ENCODE measurements at regions not wholly inside any gene's neighbourhood (a gene's known extent, or its start where the extent isn't known, plus 50 kb on each side); places are given as distances from the start of the nearest gene placed in this dataset.
A peak's percentile ranks its signal among the peaks of the same experiment; 100 is the strongest.

DNA sequence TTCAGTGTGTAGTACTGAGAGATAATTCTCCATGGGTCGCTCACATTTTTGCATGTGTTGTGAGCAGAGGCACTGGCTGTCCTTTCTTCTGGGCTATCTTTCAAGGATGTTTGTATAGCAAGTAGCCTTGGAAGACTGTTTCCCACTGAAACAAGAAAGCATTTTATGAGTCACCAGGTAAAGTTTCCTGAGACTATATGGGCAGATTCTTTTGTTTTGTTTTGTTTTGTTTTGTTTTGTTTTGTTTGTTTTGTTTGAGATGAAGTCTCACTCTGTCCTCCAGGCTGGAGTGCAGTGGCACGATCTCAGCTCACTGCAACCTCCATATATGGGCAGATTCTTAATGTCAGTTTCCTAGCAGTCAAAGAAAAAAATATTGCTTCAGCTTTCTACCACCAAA lies 912.6 kb downstream of the TTLL7 start:
- no peak overlapping the region for H3K4me3 ChIP-seq (ENCODE audit: control insufficient read depth, low read depth, low read length)
- no peak for DNase-seq (ENCODE audit: low read depth)
- no peak for TF ChIP-seq CTCF (conservative IDR thresholded peaks at IDR 0.05; ENCODE audit: control insufficient read depth, insufficient read depth, low read depth, low read length)

DNA sequence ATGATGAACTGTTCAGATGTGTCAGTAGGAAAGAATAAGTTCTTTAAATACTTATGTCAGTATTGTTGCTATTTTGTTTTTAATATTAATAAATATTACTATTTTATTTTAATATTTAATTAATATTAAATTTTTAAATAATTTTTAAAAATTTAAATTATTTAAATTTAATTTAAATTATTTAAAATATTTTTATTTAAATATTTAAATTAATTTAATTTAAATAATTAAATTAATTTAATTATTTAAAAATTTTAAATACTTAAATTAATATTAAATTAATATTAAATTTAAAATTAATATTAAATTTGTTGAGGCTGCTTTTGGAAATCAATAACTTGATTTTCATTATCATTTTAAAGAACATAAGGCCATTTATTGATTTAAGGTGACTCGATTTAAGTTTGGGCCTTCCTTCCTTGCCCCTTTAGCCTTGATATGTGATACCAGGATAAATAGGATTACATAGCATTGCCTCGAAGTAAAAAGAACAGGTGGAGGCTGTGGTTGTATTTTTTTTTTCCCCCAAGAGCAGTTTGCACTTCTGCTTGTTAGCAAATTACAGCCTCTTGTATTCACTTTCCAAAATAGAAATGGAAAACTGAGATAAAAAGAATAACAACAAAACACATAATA lies 915.2 kb downstream of the TTLL7 start:
- no peak for DNase-seq (ENCODE audit: low read depth)
- no peak for TF ChIP-seq CTCF (conservative IDR thresholded peaks at IDR 0.05; ENCODE audit: control insufficient read depth, insufficient read depth, low read depth, low read length)

DNA sequence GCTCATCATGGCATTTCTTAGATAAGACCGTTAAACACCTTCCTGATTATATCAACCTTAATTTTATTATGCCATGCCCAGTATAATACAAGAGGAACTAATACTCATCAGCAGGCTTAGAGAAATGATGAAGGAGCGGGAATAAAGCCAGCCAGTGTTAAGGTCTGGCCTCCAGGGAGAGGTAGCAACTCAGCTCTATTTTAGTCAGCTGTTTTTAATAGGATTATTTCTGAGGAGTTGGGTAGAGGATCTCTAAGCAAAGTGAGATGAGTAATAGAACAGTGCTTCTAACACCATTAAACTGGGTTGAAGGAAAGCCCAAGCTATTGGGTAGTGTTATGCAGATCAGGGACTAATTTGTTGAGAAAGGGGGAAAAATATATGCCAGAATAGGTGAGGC lies 921.5 kb downstream of the TTLL7 start:
- peak; percentile 34 for DNase-seq (ENCODE audit: low read depth)
- no peak overlapping the region for H3K4me3 ChIP-seq (ENCODE audit: control insufficient read depth, low read depth, low read length)
- no peak for TF ChIP-seq CTCF (conservative IDR thresholded peaks at IDR 0.05; ENCODE audit: control insufficient read depth, insufficient read depth, low read depth, low read length)

More for the DNA sequence above, 915.2 kb downstream of the TTLL7 start:
- H3K4me3 ChIP-seq (ENCODE audit: control insufficient read depth, low read depth, low read length) = no peak overlapping the region

DNA sequence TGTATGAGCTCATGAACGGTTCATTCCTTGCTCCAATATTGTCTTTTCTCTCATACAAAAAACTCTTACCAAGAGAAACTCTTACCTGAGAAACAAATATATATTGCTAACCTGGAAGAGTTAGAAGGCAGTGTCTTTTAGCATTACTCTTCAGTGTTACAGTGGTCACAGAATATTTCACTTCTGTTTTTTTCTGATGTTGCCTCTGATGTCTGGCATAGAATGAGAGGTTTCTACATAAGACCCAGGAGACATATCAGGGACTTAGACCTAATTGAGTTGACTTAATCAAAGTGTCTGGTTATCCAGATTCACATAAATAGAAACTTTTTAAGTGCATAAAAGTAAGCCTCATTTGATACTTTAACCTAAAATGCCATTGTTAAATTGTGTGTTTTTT lies 923.8 kb downstream of the TTLL7 start:
- no peak overlapping the region for H3K4me3 ChIP-seq (ENCODE audit: control insufficient read depth, low read depth, low read length)
- no peak for TF ChIP-seq CTCF (conservative IDR thresholded peaks at IDR 0.05; ENCODE audit: control insufficient read depth, insufficient read depth, low read depth, low read length)
- no peak for DNase-seq (ENCODE audit: low read depth)

DNA sequence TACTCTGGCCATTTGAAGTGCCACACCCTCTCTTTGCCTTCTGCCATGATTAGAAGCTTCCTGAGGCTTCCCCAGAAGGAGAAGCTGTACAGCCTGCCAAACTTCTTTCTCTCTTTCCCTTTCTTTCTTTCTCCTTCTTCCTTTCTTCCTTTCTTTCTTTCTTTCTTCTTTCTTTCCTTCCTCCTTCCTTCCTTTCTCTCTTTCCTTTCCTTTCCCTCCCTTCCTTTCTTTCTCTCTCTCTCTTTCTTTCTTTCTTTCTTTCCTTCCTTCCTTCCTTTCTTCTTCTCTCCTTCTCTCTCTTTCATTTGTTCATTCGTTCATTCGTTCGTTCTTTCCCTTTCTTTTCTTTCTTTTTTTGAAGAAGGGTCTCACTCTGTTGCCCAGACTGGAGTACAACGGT lies 931.0 kb downstream of the TTLL7 start:
- no peak for DNase-seq (ENCODE audit: low read depth)
- no peak for TF ChIP-seq CTCF (conservative IDR thresholded peaks at IDR 0.05; ENCODE audit: control insufficient read depth, insufficient read depth, low read depth, low read length)

DNA sequence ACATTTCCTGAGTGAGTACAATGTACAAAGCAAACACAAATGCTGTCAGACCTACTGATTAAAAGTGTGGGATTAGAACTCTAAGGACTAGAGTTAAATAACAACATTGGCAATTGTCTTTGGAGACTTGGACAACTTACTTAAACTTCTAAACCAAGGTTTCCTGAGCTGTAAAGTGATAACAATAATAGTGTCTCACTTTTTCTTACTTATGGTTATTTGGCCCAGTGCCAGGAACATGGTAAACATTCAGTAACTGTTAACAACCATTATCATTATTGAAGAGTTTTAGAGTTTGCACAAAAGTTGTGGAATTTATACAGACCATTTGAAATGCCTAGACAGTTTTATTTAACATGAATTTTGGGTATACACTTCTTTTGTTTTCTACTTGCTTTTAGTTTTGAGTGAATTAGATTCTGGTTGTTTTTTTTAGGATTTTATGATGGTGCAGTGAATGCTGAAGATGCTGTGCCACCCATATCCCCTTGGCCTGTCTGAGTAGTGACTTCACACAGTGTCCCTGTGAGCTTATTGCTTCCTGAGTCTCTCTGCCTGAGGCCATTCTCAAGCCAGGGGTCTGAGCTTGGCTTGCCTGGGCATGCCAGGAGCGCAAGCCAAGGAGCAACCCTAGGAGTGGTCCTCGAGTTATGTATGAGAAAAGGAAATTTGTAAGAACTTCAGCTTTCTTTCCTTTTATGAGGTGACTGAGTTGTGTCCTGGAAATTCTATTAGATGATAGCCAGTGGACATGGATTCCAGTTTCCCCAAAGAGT lies 932.8 kb downstream of the TTLL7 start:
- no peak for TF ChIP-seq CTCF (conservative IDR thresholded peaks at IDR 0.05; ENCODE audit: control insufficient read depth, insufficient read depth, low read depth, low read length)
- DNase-seq (ENCODE audit: low read depth) = peak; percentile 3
- H3K4me3 ChIP-seq (ENCODE audit: control insufficient read depth, low read depth, low read length) = no peak overlapping the region

More for the DNA sequence above, 931.0 kb downstream of the TTLL7 start:
- H3K4me3 ChIP-seq (ENCODE audit: control insufficient read depth, low read depth, low read length) = no peak overlapping the region
